Central memory CD4-positive, alpha-beta T cell (primary cell): ENCODE measurements at regions not wholly inside any gene's neighbourhood (a gene's known extent, or its start where the extent isn't known, plus 50 kb on each side); places are given as distances from the start of the nearest gene placed in this dataset.

Experiments used
- DNase-seq: peaks from one replicate; pipeline ENCODE4 v3.0.0; 2022

DNA sequence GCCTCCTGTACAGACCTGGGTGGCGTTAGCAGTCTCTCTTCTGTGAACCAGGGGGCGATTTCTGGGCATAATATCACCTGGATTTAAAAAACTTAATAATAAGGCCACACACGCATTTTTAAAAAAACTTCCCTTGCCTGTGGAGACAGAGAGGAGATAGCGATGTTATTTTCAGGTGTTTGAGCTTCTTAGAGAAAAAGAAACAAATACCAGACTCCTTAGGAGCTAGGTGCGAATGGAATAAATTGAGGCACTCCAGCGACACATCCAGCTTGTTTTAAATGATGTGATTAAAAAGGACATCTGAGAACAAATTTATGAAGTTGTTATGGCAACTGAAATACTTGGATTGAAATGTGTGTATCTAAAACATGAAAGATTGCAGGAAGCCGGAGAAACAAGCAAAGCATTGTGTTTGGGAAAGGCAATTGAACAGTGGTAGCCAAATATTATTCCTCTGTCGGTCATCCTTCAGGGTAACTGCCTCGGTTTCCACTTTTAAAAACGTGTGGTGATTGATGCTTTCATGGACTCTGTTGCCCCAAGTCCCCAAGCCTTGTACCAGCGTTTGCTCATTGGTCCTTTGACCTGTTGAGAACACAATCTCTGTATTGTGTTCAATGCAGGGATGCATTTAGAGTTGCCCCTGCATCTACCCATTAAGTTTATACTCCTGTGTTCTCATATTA, 158.7 kb downstream of the TM9SF2 start:
- DNase-seq = no peak

DNA sequence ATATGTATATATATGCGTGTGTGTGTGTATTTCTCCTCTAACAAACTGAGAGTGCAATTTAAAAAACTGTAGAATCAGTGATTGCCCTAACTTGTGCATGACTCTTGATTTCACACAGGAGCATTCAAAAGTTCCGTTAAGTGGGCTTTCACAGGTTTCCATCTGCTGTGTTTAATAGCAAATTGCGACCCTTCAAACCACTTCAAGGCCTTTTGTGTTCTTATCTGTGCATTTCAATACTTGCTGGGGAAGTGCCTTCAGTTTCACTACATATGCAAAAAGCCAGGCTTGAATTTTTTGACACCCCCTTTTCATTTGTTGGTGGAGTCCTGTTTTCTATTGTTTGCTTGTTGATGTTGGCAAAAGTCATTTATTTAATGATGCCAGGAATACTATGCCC, 158.0 kb downstream of the TM9SF2 start:
- DNase-seq = no peak

DNA sequence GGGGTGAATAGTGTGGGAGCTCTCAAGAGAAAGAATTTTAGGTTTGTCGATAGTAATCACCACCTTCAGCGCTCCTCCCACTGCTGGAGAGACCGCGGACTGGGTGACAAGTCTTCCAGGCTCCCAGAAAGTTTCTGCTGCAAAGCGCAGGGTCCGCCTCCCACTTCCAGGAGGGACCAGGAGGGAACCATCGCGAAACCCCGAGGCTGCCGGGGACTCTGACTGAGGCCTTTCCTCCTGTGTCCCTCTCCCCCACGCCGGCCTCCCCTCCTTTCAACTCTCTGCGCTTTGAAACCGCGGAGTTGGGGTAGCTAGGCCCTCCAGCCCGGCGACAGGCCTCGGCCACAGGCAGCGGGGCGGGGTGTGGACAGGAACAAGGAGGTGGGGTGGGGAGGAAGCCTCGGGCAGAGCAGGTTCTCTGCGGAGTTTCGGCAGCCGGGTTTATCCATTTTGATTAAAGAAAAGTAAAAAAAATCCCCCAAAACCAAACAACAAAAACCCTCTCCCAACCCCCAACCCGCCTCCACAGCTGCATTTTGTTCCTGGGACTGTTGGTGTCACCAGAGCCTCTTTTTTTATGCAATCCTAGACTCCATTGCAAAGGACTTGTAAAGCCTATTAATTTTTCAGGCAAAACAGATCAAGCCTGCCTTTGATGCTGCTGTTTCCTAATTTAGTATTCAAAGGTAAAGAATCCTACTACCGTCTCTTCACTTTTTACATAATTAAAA, 157.2 kb downstream of the TM9SF2 start:
- DNase-seq = peak; percentile 58

DNA sequence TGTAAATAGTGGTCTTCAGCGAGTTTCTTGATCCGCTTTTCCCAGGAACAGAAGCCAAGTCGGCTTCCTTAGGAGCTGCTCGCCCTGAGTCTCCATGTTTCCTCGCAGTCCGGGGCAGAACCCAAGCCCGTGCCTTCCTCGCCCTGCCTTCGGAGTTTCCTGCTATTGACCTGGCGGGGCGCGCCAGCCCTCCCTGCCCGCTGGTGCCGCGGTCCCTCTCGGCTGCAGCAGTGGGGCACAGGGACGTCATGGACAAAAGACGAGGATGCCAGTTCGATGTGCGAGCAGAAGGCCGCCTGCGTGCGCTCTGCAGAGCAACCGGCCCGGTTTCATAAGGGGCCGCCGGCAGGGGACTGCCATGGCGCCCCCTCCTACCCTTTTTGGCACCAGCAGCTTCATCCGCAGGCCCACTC, 156.6 kb downstream of the TM9SF2 start:
- DNase-seq = peak; percentile 30

DNA sequence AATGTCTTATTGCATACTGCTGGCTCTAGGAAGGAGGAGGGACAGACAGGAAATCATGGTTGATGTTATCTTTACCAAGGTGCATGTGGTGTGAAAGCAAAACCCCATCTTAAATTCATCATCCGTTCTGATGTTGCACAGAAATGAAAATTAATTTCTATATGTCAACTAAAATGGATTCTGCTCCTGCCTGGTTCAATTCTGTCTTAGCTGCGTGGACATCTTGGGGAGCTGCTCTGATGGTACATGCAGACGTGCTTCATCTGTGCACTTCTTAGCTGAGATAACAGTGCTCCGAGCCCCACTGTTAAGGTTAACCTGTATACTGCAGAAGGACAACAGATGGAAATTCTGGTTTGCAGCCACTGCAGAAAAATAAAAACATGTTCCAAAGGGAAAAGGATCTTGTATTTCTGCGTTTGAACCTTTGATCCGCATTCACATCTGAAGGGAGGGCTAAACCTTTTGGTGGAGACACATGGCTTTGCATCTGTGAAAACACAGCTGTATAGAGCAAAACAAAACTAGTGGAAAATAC, 155.6 kb downstream of the TM9SF2 start:
- DNase-seq = peak; percentile 78

DNA sequence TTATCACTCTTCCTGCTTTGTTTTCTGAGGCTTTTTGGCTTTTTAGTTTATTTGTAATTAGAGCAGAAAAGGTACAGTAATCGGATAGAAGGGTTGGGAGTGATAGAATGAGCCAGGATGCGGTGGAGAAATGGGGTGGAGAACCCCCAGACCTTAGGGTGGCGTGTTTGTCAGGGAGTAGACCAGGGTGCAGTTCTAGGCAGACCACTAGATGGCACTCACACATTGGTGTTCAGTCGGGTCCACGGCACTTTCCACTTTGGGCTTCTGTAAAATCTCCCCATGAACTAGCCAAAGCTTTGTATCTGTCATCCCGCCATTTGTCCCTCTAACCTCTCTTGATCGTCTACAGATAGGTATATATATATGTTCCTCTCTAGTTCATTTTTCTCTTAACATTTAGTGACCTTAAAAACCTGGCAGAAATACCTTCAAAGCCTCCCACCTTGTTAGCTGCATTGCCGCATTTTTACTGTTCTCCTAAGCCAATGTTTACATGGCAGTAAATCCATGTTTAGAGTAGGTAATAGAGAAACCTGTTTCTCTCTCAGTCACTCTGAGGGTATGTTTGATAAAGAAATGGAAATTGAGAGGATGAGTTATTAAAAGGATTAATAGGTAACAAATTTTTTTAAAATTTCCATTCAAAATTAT, 154.9 kb downstream of the TM9SF2 start:
- DNase-seq = peak; percentile 76

DNA sequence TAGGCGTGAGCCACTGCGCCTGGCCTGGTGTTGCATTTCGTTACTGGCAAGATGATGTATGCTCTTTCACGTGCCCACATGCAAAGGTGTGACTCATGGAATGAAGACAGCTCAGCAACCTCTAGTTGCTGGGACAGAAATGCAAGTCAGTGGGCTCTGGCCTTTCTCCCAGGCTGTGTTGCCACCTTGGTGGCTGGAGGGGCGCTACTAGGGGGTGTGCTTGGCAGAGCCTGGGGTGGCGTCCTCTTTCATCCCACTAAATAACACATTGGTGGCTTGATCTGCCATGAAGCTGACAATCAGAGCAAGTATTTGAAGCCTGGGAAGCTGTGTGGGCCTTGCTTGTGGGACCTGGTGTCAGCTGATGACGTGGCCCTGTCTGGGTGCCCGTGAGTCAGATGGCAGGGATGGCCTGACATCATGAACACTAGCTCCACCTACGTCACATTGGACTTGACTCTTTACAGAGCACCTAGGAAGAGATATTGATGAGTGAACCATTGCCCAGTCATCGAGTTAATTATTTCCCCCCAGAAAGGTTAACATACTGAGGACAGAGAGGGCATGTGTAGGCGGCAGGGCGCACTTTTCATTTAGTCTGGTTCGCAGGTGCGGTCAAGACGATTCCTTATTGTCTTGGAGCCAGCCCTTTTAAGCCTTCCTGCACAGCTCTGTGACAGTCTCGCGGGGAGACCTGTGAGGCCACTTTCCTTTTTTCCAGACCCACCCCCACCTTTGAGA, 154.2 kb downstream of the TM9SF2 start:
- no peak for DNase-seq

DNA sequence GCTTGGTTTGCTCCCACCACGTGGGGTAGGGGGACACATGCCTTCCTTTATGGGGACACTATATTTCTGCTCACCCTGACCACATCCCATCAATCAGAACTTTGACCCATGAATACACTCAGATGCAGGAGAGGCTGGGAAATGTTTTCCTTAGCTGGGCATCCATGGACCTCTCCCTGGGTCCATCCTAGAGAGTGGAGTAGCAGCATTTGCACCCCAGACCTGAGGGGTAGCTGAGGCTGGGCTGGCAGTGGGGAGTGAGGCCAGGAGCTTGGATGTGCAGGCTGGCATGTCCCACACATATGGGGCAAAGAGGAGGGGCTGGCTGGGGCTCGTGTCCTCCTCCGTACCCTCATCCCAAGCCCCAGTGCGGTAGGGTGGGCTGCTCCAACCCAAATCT, 152.8 kb downstream of the TM9SF2 start:
- no peak for DNase-seq

DNA sequence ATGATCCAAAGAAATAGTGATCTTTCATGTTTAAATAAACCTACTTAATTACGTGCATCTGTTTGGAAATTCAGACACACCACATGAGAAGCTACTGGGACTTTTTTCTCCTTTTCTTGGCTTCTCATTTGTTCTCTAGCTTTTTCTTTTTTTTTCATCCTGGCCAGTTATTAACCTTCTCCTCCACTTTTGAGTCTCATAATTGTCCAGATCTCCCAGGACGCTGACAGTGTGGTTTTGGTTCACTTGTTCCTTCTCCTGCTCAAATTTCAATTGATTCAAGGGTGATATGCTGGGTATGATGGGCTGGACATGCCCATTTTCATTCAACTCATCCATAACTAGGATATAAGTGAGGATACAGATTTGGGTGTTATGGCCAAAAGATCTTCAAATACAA, 152.3 kb downstream of the TM9SF2 start:
- DNase-seq = no peak

DNA sequence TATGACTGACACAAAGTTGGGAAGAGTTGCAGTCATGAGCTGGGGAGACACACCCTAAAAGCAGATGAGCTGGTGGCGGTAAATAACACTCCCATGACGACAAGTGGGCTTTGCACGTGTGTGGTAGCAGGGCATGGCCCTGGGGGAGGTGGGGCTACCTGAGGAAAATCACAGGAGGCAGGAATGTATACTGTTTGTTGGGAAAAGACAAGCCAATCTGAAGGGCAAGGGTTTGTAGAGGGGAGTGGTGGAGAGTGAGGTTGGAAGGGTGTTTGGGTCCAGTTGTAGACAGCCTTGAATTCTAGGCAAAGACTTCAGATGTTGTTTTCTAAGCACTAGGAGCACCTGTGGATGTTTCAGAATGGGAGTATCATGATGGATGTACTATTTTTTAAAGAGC, 151.6 kb downstream of the TM9SF2 start:
- DNase-seq = no peak

DNA sequence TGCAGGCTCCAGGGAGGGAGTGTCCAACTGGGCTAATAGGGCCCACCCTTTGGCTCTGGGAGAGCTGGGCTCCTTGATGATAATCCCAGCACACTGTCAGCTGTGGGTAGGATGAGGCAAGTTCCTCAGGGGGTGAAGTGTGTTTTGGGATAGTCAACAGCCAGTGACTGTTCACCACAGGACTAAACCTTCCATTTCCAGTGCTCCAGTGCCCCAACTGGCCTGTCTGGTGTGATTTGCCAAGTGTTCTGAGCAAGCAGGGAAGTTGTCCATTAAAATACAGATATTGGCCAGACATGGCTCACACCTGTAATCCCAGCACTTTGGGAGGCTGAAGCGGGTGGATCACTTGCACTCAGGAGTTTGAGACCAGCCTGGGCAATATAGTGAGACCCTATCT, 150.9 kb downstream of the TM9SF2 start:
- no peak for DNase-seq

DNA sequence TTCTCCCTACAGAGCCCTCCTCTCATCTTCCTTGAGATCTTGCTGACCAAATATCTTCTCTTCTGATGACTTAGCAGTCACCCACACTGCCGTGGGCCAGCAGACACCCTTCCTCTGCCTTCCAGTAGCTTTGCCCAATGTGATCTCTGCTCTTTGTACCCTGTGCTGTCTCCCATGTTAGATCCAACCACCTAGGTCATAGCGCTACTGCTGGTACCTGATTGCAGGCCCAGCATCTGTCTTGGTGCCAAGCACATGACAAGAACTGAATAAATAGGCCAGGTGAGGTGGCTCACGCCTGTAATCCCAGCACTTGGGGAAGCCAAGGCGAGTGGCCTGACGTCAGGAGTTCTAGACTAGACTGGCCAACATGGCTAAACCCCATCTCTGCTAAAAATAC, 149.7 kb downstream of the TM9SF2 start:
- no peak for DNase-seq

DNA sequence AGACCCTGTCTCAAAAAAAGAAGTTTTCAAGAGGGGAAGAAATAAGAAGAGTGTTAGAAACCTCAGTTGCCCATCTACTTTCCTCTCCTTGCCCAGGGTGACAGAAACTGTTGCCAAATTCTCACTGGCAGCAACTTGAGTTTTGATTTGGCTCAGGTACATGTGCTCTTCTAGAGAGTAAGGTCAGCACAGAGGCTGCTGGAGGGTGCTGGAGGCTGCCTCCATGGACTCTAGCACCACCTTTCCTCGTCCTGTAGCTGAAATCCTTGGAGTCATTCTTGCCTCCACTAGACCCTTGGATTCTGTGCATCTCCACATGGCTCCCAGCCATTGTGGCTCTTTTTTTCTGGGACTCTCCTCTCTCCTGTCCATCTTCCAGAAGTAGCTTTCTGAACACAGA, 149.1 kb downstream of the TM9SF2 start:
- no peak for DNase-seq

DNA sequence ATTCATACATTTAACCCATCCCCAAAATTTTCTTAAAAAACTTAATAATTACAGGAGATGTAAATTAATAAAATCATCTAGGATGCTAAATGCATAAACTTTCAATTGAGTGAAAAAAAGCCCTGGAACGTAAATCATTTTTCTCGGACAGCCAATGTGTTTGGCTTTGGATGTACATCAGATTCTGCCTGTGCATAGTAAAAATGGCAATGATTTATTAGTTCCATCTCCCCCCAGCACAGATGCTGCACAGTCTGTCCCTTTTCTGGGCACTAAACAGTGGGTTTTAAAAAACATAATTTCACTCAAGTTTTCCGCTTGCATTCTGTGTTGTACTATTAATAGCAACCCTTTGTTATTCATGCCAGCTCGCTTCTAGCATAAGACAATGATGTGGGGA, 147.7 kb downstream of the TM9SF2 start:
- DNase-seq = no peak

DNA sequence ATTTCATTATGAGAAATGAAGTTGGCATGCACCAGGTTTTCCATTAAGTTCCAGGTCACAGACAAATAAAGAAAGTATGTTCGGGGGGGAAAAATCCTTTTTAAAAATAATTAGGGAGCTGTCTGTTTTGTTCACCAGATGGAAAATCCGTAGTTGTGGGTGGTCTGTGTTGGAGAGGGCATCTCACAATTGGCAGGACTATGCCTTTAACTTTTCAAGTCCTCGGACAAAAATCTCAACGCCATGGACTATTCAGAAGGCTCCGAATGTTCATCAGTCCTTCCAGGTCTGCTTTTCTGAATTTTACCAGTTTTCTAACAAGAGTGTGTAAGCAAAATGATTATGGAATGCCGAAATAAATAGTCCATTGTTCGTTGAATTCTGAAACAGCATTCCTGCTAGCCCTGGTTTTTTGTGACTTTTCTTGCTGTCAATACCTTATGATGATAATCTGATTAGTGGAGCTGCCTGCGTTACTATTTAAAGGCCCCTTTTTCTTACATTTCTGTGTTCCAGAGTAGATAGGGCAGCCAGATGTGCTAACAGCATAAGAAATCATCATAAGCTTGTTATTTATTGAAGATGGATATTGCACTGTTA, 146.9 kb downstream of the TM9SF2 start:
- DNase-seq = no peak

DNA sequence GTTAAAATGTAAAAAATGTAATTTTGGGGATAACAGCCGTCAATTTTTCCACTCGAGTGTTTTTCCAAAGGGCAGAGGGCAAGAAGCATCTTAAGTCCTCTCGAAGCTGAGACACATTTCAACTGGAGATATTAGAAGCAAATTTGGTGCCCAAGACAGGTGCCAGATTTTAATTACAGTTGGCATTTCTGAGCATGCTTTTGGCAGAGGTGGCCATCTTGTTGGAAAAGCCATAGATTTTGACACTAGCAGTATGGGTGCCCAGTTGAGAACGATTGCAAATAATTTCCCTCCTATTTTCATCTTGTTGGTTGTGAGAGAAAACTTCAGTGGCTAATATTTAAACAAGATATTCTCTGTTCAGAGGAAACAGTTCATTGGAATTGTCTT, 146.3 kb downstream of the TM9SF2 start:
- no peak for DNase-seq

DNA sequence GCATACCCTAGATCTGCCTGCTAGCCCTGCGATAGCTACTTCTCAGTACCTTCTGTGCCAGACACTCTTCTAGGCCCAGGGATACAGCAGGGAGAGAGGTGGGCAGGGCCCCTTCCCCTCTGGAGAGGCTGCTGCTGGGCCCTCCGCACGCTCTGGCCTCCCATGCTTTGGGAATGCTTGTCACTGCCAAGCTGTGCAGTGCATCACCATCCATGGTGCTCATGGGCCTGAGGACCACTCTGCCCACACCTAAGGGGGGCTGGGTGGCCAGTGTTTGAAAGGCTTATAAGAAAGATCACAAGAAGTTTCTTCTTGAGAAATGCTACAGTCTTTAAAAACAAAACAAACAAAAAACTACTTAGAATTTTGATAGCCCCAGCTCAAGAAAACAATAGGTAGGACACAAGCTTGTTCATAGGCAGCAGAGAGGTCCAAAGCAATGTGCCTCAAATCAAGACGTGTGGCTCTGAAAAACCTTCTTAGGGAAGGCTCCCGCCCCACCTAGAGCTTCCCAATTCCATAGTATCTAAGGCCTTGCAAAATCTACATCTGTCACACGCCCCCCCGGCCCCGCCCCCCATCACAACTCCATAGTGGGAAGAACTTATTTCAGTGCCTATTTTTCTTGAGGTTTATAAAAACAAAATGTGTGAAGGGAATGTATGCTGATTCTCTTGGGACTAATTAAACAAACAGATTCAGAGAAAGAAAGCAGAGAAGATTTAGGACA, 145.8 kb downstream of the TM9SF2 start:
- DNase-seq = no peak

DNA sequence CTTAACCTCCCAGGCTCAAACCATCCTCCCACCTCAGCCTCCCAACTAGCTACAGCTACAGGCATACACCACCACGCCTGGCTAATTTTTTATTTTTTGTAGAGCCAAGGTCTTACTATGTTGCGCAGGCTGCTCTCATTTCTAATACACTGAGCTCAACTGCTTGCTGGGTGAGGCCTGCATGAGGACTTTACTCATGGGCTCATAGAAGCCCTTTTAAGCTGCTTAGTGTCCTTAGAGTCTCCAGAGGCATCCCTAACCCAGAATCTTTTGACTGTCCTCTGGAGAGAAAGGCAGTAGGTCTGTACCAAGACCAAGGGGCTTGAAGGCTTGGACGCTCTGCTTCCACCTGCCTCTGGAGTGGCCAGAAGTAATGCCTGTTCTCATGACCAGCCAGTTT, 141.6 kb downstream of the TM9SF2 start:
- no peak for DNase-seq

DNA sequence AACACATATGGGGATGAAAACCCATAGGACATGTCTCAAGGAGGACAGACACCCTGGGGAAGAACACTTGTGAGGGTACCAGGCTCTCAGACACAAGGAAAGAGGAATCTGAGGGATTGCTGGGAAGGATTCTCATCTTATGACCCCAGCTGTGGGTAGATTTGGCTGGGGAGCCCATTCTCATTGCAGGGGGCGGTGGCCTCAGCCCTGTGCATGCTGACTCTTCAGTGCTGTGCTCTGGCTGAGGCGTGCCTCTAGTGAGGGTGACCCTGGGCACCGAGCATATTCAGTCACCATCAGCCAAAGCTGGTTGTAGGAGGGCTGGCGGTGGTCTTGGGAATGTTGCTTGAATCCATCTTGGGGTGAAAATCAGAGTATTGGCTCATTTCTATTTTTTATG, 140.7 kb downstream of the TM9SF2 start:
- no peak for DNase-seq

DNA sequence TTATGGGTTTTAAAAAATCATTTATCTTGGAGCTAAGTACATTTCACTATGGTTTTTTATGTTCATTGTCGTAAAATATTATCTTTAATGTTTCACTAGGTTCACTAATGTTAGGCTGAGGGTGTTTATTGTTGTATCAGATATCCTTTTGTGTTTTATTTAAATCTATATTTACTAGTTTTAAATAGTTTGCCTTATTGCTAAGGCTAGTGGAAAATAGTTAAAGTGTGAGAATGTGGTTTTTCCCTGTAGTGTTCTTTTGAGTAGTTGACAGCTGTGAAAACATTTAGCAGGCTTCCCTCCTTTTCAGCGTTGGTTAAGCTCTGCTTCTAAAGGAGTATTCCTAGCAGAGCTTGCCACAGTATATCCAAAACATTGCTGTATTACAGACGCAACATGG, 139.0 kb downstream of the TM9SF2 start:
- no peak for DNase-seq

DNA sequence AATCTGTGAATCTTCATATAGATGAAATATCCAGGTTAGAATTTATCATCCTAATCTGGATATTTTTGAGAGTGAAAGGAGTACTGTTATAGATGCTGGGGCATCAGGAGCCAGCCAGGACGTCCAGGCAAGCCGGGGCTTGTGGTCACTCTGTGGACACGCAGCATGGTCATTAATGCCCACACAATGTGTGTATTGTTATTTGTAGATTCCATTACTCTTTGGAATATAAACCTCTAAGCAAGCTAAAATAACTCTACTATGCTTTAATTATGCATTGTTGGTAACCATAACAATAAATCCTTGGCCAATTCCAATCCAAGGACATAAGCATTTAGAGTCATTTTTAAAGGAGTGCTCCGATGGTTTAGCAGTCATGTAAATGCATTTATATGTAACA, 137.9 kb downstream of the TM9SF2 start:
- no peak for DNase-seq

DNA sequence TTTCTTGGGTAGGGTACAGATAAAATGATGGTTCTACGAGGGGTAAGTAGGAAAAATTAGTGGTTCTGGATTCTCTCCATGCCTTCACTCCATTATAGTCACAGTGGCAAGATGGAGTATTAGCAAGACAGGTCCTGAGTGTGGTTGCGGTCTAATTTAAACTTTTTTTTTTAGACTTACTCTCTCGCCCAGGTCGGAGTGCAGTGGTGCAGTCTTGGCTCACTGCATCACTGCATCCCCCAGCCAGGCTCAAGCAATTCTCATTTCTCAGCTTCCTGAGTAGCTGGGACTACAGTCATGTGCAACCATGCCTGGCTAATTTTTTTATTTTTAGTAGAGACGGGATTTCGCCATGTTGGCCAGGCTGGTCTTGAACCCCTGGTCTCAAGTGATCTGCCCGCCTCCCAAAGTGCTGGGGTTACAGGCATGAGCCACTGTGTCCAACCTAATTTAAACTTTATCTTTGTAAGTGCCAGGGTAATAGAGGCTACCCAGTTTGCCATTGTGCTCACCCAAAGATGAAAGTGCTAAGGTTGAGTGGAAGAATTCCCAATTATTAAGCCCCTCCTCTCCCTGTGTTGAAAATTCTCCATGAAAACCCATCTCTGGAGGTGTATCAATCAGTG, 135.6 kb downstream of the TM9SF2 start:
- no peak for DNase-seq
